Stomach (tissue), 8 donors: ENCODE measurements at regions not wholly inside any gene's neighbourhood (a gene's known extent, or its start where the extent isn't known, plus 50 kb on each side); places are given as distances from the start of the nearest gene placed in this dataset.
"Not testable (repeated sequence)": the region's sequence is repeated elsewhere in the genome, so short reads cannot be mapped to it uniquely, and the experiment has no call there.

Experiments
- DNase-seq, 2 donors: peaks; one replicate each; pipeline versions ENCODE4 v3.0.0 to v3.0.0-alpha.2; 2013 to 2019
- H3K27ac ChIP-seq, 5 donors: fragments of 200-600 bp in 4 of 5; sonication (generic) in 4 of 5; one replicate each; pipeline ENCODE4 v1.5.1; 2013 to 2019; ENCODE audit warnings: mild to moderate bottlenecking in 1 of 5, moderate library complexity in 1 of 5
- H3K27me3 ChIP-seq, 3 donors: fragments of 200-600 bp; sonication (generic); one replicate each; pipeline ENCODE4 v1.5.1; 2017 to 2019; ENCODE audit warnings: mixed run types in 1 of 3
- H3K36me3 ChIP-seq, 4 donors: fragments of 200-600 bp; sonication (generic); 1 replicate in 3 of 4; 2 replicates in 1 of 4; pipeline ENCODE4 v1.5.1; 2016 to 2019
- H3K4me1 ChIP-seq, 4 donors: fragments of 200-600 bp; sonication (generic); one replicate each; pipeline ENCODE4 v1.5.1; 2016 to 2019
- H3K4me3 ChIP-seq, 4 donors: fragments of 200-600 bp; sonication (generic) in 3 of 4; one replicate each; pipeline ENCODE4 v1.5.1; 2016 to 2019; ENCODE audit warnings: mild to moderate bottlenecking in 1 of 4
- H3K9me3 ChIP-seq, 4 donors: fragments of 200-600 bp; sonication (generic); one replicate each; pipeline ENCODE4 v1.5.1; 2016 to 2019
- EP300 ChIP-seq: sonication (generic); formaldehyde crosslinking; IDR thresholded peaks from one replicate; pipeline ENCODE4 v1.6.1; 2017; ENCODE audit warnings: antibody characterized with exemption
- POLR2A ChIP-seq, 4 donors: fragments of 450-650 bp; IDR thresholded peaks; one replicate each; pipeline ENCODE4 v1.6.1; 2016; ENCODE audit warnings: antibody characterized with exemption in 4 of 4, control low read depth in 2 of 4, mild to moderate bottlenecking in 1 of 4, moderate library complexity in 1 of 4
- POLR2AphosphoS5 ChIP-seq, 3 donors: sonication (generic); formaldehyde crosslinking; IDR thresholded peaks; one replicate each; pipeline ENCODE4 v1.6.1; 2016; ENCODE audit warnings: antibody characterized with exemption in 3 of 3
- WGBS, 5 donors: extraction: QIAGEN DNeasy Blood & Tissue Kit in 3 of 5; methylation state at CpG; one replicate each; pipeline versions ENCODE4 v1.1.5 to v1.1.7; 2013 to 2018; 5-methylcytosine and 5-hydroxymethylcytosine counted together
- intact Hi-C: fragments of 100-400 bp; cut with DNase I; formaldehyde crosslinking; loops from one replicate; pipeline ENCODE4 v1.15.1; 2023; ENCODE audit warnings: low total_unique reads
- TF ChIP-seq, protein P1 (sequence below), 7 experiments: fragments of 450-650 bp in 4 of 7; fragments of 200-600 bp in 3 of 7; sonication (generic) in 3 of 7; IDR thresholded peaks; one replicate each; pipeline ENCODE4 v1.5.1; 2016 to 2019; ENCODE audit warnings: antibody characterized with exemption in 7 of 7, control low read depth in 2 of 7, mild to moderate bottlenecking in 1 of 7
- donor health status: healthy with polysubstance abuse.
- donor health status: Bipolar disorder and iron deficiency.
- donor health status: healthy.

DNA sequence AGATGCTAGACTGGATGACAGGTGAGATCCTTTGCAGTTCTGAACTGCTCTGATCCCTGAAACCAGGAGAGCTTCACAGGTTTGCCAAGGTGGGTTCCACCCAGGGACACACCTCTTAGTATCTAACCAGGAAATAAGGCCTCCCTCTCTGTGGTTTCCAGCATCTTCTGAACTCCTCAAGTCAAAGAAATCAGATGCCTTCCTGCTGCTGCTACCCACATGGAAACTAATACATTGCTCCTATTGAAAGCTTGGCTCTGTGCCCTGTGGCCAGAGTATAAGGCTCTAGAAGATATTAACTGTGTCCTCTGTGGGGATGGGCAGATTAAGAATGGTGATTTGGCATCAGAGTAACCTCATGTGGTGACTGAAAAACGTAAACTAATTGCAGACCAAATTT lies 75.0 kb upstream of the MRPS6 start:
- Histone ChIP-seq H3K36me3 (no peaks in the 10 kb centered on the region), H3K9me3 (peaks cover 0 to 6% (median 0%) of the 10 kb centered on the region in 4 donors), H3K4me1 (peaks cover 0 to 12% (median 0%) of the 10 kb centered on the region in 4 donors), H3K27ac (no peak overlapping the region), H3K27me3 (no peaks in the 10 kb centered on the region), H3K4me3 (no peak overlapping the region)
- intact Hi-C loops = no loop called here
- peak in 1 of 2 donors; percentile 16 for DNase-seq
- 46 to 78% (median 66%) methylated on average over 1 of the region's 1 CpG for WGBS, 5 donors
- TF ChIP-seq POLR2AphosphoS5 (IDR thresholded peaks at IDR 0.05) (no peak), POLR2A (IDR thresholded peaks at IDR 0.05) (no peak), EP300 (no peak)
- TF ChIP-seq, protein P1, sequence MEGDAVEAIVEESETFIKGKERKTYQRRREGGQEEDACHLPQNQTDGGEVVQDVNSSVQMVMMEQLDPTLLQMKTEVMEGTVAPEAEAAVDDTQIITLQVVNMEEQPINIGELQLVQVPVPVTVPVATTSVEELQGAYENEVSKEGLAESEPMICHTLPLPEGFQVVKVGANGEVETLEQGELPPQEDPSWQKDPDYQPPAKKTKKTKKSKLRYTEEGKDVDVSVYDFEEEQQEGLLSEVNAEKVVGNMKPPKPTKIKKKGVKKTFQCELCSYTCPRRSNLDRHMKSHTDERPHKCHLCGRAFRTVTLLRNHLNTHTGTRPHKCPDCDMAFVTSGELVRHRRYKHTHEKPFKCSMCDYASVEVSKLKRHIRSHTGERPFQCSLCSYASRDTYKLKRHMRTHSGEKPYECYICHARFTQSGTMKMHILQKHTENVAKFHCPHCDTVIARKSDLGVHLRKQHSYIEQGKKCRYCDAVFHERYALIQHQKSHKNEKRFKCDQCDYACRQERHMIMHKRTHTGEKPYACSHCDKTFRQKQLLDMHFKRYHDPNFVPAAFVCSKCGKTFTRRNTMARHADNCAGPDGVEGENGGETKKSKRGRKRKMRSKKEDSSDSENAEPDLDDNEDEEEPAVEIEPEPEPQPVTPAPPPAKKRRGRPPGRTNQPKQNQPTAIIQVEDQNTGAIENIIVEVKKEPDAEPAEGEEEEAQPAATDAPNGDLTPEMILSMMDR (IDR thresholded peaks at IDR 0.05) = no peak

DNA sequence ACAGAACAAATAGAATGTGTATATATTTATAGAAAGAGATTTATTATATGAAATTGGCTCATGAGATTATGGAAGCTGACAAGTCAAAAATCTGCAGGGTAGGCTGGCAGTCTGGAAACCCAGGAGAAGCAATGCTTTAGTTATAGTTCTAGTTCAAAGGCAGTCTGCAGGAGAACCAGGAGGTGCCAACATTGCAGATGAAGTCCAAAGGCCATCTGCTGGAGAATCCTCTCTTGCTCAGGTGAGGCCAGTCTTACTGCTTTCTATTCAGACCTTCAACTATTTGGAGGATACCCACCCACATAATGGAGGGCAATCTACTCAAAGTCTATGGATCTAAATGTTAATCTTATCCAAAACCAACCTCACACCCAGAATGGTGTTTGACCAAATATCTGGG lies 75.9 kb upstream of the MRPS6 start:
- H3K27ac ChIP-seq = no peak overlapping the region
- H3K27me3 ChIP-seq = no peaks in the 10 kb centered on the region
- no peak for TF ChIP-seq POLR2A (IDR thresholded peaks at IDR 0.05)
- no peak for TF ChIP-seq EP300
- TF ChIP-seq POLR2AphosphoS5 (IDR thresholded peaks at IDR 0.05) = no peak
- H3K4me1 ChIP-seq = peaks cover 0 to 16% (median 0%) of the 10 kb centered on the region in 4 donors
- DNase-seq = no peak
- H3K36me3 ChIP-seq = no peaks in the 10 kb centered on the region
- peaks cover 0 to 8% (median 3%) of the 10 kb centered on the region in 4 donors for H3K9me3 ChIP-seq
- intact Hi-C loops = no loop called here
- no peak overlapping the region for H3K4me3 ChIP-seq

DNA sequence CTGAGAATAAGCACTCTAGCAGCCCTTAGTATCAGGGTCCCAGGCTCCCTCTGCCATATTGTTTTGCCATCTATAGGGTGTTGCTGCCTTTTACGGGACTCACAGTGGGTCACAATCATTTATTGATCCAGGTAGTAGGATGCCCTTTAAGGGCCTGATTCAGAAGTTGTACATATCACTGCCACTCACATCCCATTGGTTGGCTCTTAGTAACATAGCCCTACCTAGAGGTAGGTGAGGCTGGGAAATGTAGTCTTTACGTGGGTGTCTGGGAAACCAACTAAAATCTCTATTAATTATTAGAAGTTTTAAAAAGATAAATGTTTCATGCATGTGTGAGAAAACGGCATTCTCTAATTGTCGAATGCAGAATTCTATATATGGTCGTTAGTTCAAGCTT lies 78.8 kb upstream of the ATP5PO start:
- peaks cover 0 to 9% (median 3%) of the 10 kb centered on the region in 4 donors for H3K9me3 ChIP-seq
- WGBS, 5 donors = 82 to 98% (median 87%) methylated on average over 5 of the region's 5 CpGs
- no peaks in the 10 kb centered on the region for H3K36me3 ChIP-seq
- TF ChIP-seq POLR2A (IDR thresholded peaks at IDR 0.05) (no peak), EP300 (no peak), POLR2AphosphoS5 (IDR thresholded peaks at IDR 0.05) (no peak)
- TF ChIP-seq, protein P1 (IDR thresholded peaks at IDR 0.05) = no peak
- H3K4me1 ChIP-seq = peaks cover 0 to 16% (median 0%) of the 10 kb centered on the region in 4 donors
- H3K27ac ChIP-seq = no peak overlapping the region
- DNase-seq = no peak
- no peaks in the 10 kb centered on the region for H3K27me3 ChIP-seq
- intact Hi-C loops = no loop called here
- no peak overlapping the region for H3K4me3 ChIP-seq

DNA sequence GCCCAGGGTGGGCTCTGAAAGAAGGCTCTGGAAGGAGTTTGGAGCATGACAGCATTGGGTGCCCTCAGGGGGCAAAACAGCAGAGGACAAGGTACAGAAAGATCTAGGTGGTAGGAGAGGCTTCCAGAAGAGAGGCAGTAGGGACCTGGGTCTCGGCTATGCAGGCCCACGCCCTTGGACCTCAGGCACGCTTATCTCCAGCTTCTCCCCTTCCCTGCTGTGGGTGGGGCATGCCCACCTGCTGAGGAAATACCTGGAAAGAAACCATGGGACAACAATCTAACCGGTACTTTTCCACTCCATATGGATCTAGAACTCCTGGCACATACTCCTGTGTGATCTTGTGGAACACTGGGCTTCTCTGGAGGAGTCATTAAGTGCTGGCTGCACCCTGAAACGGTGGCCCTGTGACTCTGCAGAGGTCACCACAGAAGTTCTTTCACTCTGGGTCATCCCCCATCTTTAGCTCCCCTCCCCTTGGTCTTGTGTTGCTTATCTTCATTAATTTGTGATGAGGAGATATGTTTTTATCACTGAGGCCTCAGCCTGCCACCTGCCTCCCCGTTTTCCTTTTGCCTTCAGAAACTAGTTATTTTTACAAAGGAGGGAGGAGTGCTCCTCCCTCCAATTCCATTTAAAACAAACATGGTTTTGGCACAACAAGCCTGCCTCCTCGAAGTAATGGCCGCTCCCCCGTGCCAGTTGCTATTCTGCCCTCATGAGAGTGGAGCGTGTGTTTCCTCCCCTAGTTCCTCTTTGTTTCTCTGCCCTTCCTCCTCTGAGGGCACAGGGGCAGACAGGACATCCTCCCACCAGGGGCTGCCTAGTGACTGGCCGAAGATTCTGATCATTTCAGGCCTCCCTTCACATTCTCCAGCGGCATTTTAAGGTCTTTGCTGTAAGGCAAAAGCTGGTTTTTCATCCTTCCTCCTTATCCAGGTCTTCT lies 78.0 kb upstream of the ATP5PO start:
- TF ChIP-seq POLR2AphosphoS5 (IDR thresholded peaks at IDR 0.05) = no peak

DNA sequence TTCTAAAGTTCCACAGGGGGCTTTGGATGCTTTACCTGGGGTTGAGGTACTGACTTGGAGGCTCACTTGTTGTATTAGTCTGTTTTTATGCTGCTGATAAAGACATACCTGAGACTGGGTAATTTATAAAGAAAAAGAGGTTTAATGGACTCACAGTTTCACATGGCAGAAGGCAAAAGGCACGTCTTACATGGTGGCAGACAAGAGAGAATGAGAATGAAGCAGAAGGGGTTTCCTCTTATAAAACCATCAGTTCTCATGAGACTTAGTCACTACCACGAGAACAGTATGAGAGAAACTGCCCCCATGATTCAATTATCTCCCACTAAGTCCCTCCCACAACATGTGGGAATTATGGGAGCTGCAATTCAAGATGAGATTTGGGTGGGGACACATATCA lies 76.8 kb upstream of the ATP5PO start:
- H3K36me3 ChIP-seq, H3K27me3 ChIP-seq, H3K27ac ChIP-seq, intact Hi-C loops, H3K9me3 ChIP-seq, H3K4me3 ChIP-seq, DNase-seq, H3K4me1 ChIP-seq: not testable (repeated sequence)
- 65 to 86% (median 72%) methylated on average over 2 of the region's 2 CpGs for WGBS, 5 donors

More for the DNA sequence above, 78.0 kb upstream of the ATP5PO start:
- no peaks in the 10 kb centered on the region for H3K36me3 ChIP-seq
- peaks cover 0 to 9% (median 3%) of the 10 kb centered on the region in 4 donors for H3K9me3 ChIP-seq
- peaks cover 0 to under 1% (median 0%) of the 10 kb centered on the region in 3 donors for H3K27me3 ChIP-seq
- intact Hi-C loops = no loop called here
- DNase-seq = peak in 1 of 2 donors; percentile 34
- H3K27ac ChIP-seq = peak overlapping the region in 4 of 5 donors; percentile 7 to 53 (median 22)
- H3K4me3 ChIP-seq = no peak overlapping the region
- WGBS, 5 donors = 31 to 46% (median 37%) methylated on average over 12 of the region's 12 CpGs
- peaks cover 0 to 14% (median 0%) of the 10 kb centered on the region in 4 donors for H3K4me1 ChIP-seq
